ENCODE measurements at regions not wholly inside any gene's neighbourhood (a gene's known extent, or its start where the extent isn't known, plus 50 kb on each side); places are given as distances from the start of the nearest gene placed in this dataset.
"Not testable (repeated sequence)": the region's sequence is repeated elsewhere in the genome, so short reads cannot be mapped to it uniquely, and the experiment has no call there.

GRCh38 chr6:37766717-37767116 lies 52.8 kb upstream of the ZFAND3 start:
- DNase-seq = no peak

- no peak for DNase-seq
Observed at GRCh38 chr6:37765182-37765775, 54.2 kb upstream of the ZFAND3 start.

- DNase-seq = no peak
Observed at GRCh38 chr6:37763413-37763812, 56.1 kb upstream of the ZFAND3 start.

- no peak for DNase-seq
Observed at GRCh38 chr6:37762806-37763205, 56.7 kb upstream of the ZFAND3 start.

GRCh38 chr6:37761554-37762271 lies 57.8 kb upstream of the ZFAND3 start:
- DNase-seq = no peak

- DNase-seq = peak; percentile 36 to 83
Observed at GRCh38 chr6:37759221-37760144, 60.0 kb upstream of the ZFAND3 start.

- no peak for DNase-seq
Observed at GRCh38 chr6:37758647-37759046, 60.9 kb upstream of the ZFAND3 start.

- DNase-seq = peak in 1 of 2 donors; percentile 14
Observed at GRCh38 chr6:37758234-37758633, 60.6 kb upstream of the MDGA1 start.

GRCh38 chr6:37757381-37757780 lies 59.7 kb upstream of the MDGA1 start:
- no peak for DNase-seq

GRCh38 chr6:37756135-37756534 lies 58.5 kb upstream of the MDGA1 start:
- DNase-seq = no peak

- no peak for DNase-seq
Observed at GRCh38 chr6:37752718-37753117, 55.0 kb upstream of the MDGA1 start.

GRCh38 chr6:37749367-37749766 lies 51.7 kb upstream of the MDGA1 start:
- DNase-seq = not testable (repeated sequence)

GRCh38 chr6:37748118-37748517 lies 50.4 kb upstream of the MDGA1 start:
- DNase-seq = no peak

Measured in inflammatory macrophage (primary cell).